K562 (cell line): ENCODE measurements at regions not wholly inside any gene's neighbourhood (a gene's known extent, or its start where the extent isn't known, plus 50 kb on each side); places are given as distances from the start of the nearest gene placed in this dataset.

ENCODE experiments used
- ATAC-seq: fragments of 200-7000 bp; cut with Tn5 transposase; 3 replicates; pipeline ENCODE4 v1.9.1; 2020; ENCODE audit warnings: moderate library complexity
- BruUV-seq: library from RNA; stranded (reverse); fragments of 400-500 nt; replicated peaks from 2 replicates; lab custom pipeline; 2021; lab: Mats Ljungman, UMichigan
- CTCF ChIA-PET: fragments of 300-600 bp; formaldehyde crosslinking; extraction: SDS; loops from one replicate; lab custom pipeline; 2021; ENCODE audit warnings: low intra/inter-chr PET ratio; lab: Yijun Ruan, JAX
- POLR2A ChIA-PET: fragments of 300-600, 350-650 bp; sonication (Branson Sonifier 250); formaldehyde crosslinking; extraction: SDS; loops from one replicate; lab custom pipeline; 2021; ENCODE audit warnings: antibody characterized with exemption, inconsistent platforms; lab: Yijun Ruan, JAX
- DNase-seq, 4 experiments: peaks; one replicate each; pipeline versions ENCODE4 v3.0.0 to v3.0.0-alpha.2; 2011 to 2018; ENCODE audit warnings: low spot score in 3 of 4, mixed read lengths in 3 of 4; ENCODE audit errors: extremely low read depth in 1 of 4
- FAIRE-seq: peaks from 2 replicates; lab custom pipeline; 2011; peaks lifted over from hg19 to GRCh38; lab: Jason Lieb, UNC
- H2AFZ ChIP-seq: 2 replicates; pipeline ENCODE4 v1.6.0; 2011; ENCODE audit warnings: low read depth, low read length, control low read depth, inconsistent platforms
- H3K27ac ChIP-seq: fragments of 200-600 bp; 3 replicates; pipeline ENCODE4 v1.8.0; 2011; ENCODE audit warnings: low read depth, mild to moderate bottlenecking, control low read depth, inconsistent platforms, low read length, moderate library complexity, mixed read lengths; ENCODE audit errors: extremely low read depth
- H3K27me3 ChIP-seq, 2 experiments: fragments of 300-600 bp in 1 of 2; 2 replicates in 1 of 2; 3 replicates in 1 of 2; pipeline versions ENCODE4 v1.6.0 to v1.8.0; 2011; ENCODE audit warnings: inconsistent platforms in 2 of 2, low read length in 2 of 2, mild to moderate bottlenecking in 1 of 2, mixed read lengths in 1 of 2, moderate library complexity in 1 of 2; ENCODE audit not compliant: control insufficient read depth in 2 of 2, insufficient read depth in 2 of 2
- H3K36me3 ChIP-seq: fragments of 300-600 bp; 3 replicates; pipeline ENCODE4 v1.8.0; 2011; ENCODE audit warnings: mild to moderate bottlenecking, low read length, inconsistent platforms; ENCODE audit not compliant: control insufficient read depth, insufficient read depth
- H3K4me1 ChIP-seq, 2 experiments: fragments of 200-600 bp in 1 of 2; replicated peaks in 1 of 2; 2 replicates in 1 of 2; 3 replicates in 1 of 2; pipeline versions ENCODE4 v1.5.1 to v1.8.0; 2011; ENCODE audit warnings: inconsistent platforms in 2 of 2, low read length in 2 of 2, mild to moderate bottlenecking in 1 of 2, mixed read lengths in 1 of 2, moderate library complexity in 1 of 2; ENCODE audit not compliant: control insufficient read depth in 2 of 2, insufficient read depth in 2 of 2
- H3K4me2 ChIP-seq: 2 replicates; pipeline ENCODE4 v1.6.1; 2011; ENCODE audit warnings: low read length, control low read depth, inconsistent platforms, mixed read lengths; ENCODE audit not compliant: insufficient read depth
- H3K4me3 ChIP-seq: fragments of 200-600 bp; sonication (generic), shearing (Covaris generic); 2 replicates; pipeline ENCODE4 v1.5.1; 2016; ENCODE audit warnings: control low read depth, inconsistent platforms
- H3K79me2 ChIP-seq: fragments of 200-600 bp; 3 replicates; pipeline ENCODE4 v1.8.0; 2011; ENCODE audit warnings: low read length, inconsistent platforms; ENCODE audit not compliant: control insufficient read depth, insufficient read depth
- H3K9ac ChIP-seq, 2 experiments: 2 replicates each; pipeline versions ENCODE4 v1.6.0 to v1.6.1; 2011; ENCODE audit warnings: low read depth in 2 of 2, low read length in 2 of 2, control low read depth in 1 of 2, inconsistent platforms in 1 of 2, mild to moderate bottlenecking in 1 of 2, mixed read lengths in 1 of 2; ENCODE audit not compliant: insufficient read depth in 1 of 2
- H3K9me1 ChIP-seq: one replicate; pipeline ENCODE4 v1.6.0; 2011; ENCODE audit warnings: inconsistent platforms, mild to moderate bottlenecking, low read length, moderate library complexity; ENCODE audit not compliant: control insufficient read depth, insufficient read depth
- H3K9me3 ChIP-seq: replicated peaks from 2 replicates; pipeline ENCODE4 v1.5.1; 2011; ENCODE audit warnings: low read depth, low read length, inconsistent platforms; ENCODE audit not compliant: control insufficient read depth, insufficient read depth
- H4K20me1 ChIP-seq: replicated peaks from 2 replicates; pipeline ENCODE4 v1.6.1; 2011; ENCODE audit warnings: low read length, inconsistent platforms, mixed read lengths; ENCODE audit not compliant: control insufficient read depth, insufficient read depth
- CEBPB ChIP-seq: fragments of 450-650 bp; IDR thresholded peaks from 2 replicates; pipeline ENCODE4 v1.6.1; 2016; ENCODE audit warnings: missing genetic modification characterization, missing compliant biosample characterization
- ETV6 ChIP-seq, 3 experiments: fragments of 150-350 bp in 1 of 3; sonication (generic) in 1 of 3; formaldehyde crosslinking in 1 of 3; IDR thresholded peaks; 2 replicates each; pipeline versions ENCODE4 v1.6.1 to v1.8.0; 2014 to 2022; ENCODE audit warnings: borderline replicate concordance in 2 of 3, low read depth in 2 of 3, antibody characterized with exemption in 1 of 3, low read length in 1 of 3, mild to moderate bottlenecking in 1 of 3, missing genetic modification reagents in 1 of 3
- HMGN3 ChIP-seq: IDR thresholded peaks from 2 replicates; pipeline ENCODE4 v1.6.1; 2011; ENCODE audit warnings: borderline replicate concordance, low read depth, mild to moderate bottlenecking, mixed read lengths, low read length; ENCODE audit not compliant: insufficient read length; ENCODE audit errors: extremely low read depth
- NFATC3 ChIP-seq: fragments of 450-650 bp; IDR thresholded peaks from 2 replicates; pipeline ENCODE4 v1.6.1; 2017; ENCODE audit warnings: mild to moderate bottlenecking
- NFXL1 ChIP-seq: fragments of 450-650 bp; formaldehyde crosslinking; IDR thresholded peaks from 2 replicates; pipeline ENCODE4 v1.4.0; 2021; ENCODE audit warnings: mild to moderate bottlenecking
- NR2C2 ChIP-seq, 2 experiments: fragments of 200-800 bp in 1 of 2; sonication (Bioruptor generic) in 1 of 2; sonication (generic) in 1 of 2; formaldehyde crosslinking in 1 of 2; IDR thresholded peaks; 2 replicates each; pipeline versions ENCODE4 v1.6.1 to v1.8.0; 2016 to 2022; ENCODE audit warnings: mild to moderate bottlenecking in 1 of 2, missing compliant biosample characterization in 1 of 2, missing genetic modification characterization in 1 of 2, missing genetic modification reagents in 1 of 2
- PHB ChIP-seq: fragments of 250-450 bp; sonication (Bioruptor Pico); IDR thresholded peaks from 2 replicates; pipeline ENCODE4 v1.5.0; 2021
- POLR2AphosphoS2 ChIP-seq: IDR thresholded peaks from 2 replicates; pipeline ENCODE4 v1.6.1; 2012; ENCODE audit warnings: low read length, improper control_type of control experiment
- SAFB ChIP-seq: fragments of 200-400 bp; formaldehyde crosslinking; IDR thresholded peaks from 2 replicates; pipeline ENCODE4 v1.6.1; 2017; ENCODE audit warnings: low read depth, low read length, borderline replicate concordance
- SOX6 ChIP-seq: fragments of 450-650 bp; IDR thresholded peaks from 2 replicates; pipeline ENCODE4 v1.6.1; 2014; ENCODE audit warnings: mild to moderate bottlenecking
- SUPT5H ChIP-seq: fragments of 450-650 bp; IDR thresholded peaks from 2 replicates; pipeline ENCODE4 v1.6.1; 2016
- ZNF3 ChIP-seq: fragments of 250-450 bp; sonication (Bioruptor Pico); IDR thresholded peaks from 2 replicates; pipeline ENCODE4 v1.5.0; 2021; ENCODE audit warnings: mild to moderate bottlenecking, moderate library complexity
- ZNF41 ChIP-seq: fragments of 250-450 bp; sonication (Bioruptor Pico); conservative IDR thresholded peaks from 2 replicates; pipeline ENCODE4 v1.4.0; 2020; ENCODE audit warnings: mild to moderate bottlenecking
- WGBS: fragments of 100-300 bp; shearing (Covaris generic); methylation state at CpG from one replicate; pipeline ENCODE4 v1.1.6; 2016; ENCODE audit warnings: low coverage, mixed read lengths; ENCODE audit not compliant: insufficient coverage; ENCODE audit errors: missing lambda C conversion rate; 5-methylcytosine and 5-hydroxymethylcytosine counted together
- in situ Hi-C: fragments of 300-500 bp; cut with MboI; formaldehyde crosslinking; loops from 4 replicates; pipeline ENCODE4 v1.15.0; 2018; ENCODE audit warnings: inconsistent platforms, mixed read lengths
- intact Hi-C: fragments of 100-400 bp; cut with micrococcal nuclease; formaldehyde crosslinking; loops from 2 replicates; pipeline ENCODE4 v1.14.2; 2022
- TF ChIP-seq, protein P1 (sequence below): fragments of 250-450 bp; sonication (Bioruptor Pico); IDR thresholded peaks from 2 replicates; pipeline ENCODE4 v1.5.0; 2021
- TF ChIP-seq, protein P2 (sequence below): fragments of 250-450 bp; sonication (Bioruptor Pico); IDR thresholded peaks from 2 replicates; pipeline ENCODE4 v1.4.0; 2020; ENCODE audit warnings: mild to moderate bottlenecking, moderate library complexity, borderline replicate concordance

GRCh38 chr14:97287956-97288355, 490.8 kb downstream of the VRK1 start:
- 0% methylated on average over 1 of the region's 1 CpG for WGBS
- intact Hi-C loops, result no loop called here
- POLR2A ChIA-PET, result no interaction called here
- BruUV-seq, result no TSS peak
- ATAC-seq, result no peak
- Histone ChIP-seq H3K27ac (no peak overlapping the region), H3K4me1 (no peaks in the 10 kb centered on the region), H3K27me3 (no peaks in the 10 kb centered on the region), H3K36me3 (no peaks in the 10 kb centered on the region), H4K20me1 (no peaks in the 10 kb centered on the region), H3K9me1 (no peaks in the 10 kb centered on the region), H3K9ac (no peak overlapping the region), H2AFZ (no peak overlapping the region), H3K79me2 (no peaks in the 10 kb centered on the region), H3K4me3 (no peak overlapping the region), H3K9me3 (no peaks in the 10 kb centered on the region)
- in situ Hi-C loops, result loop anchor here (25.0 kb wide), 1 partner anchor 701 kb away; no protein-coding TSS in a partner anchor
- no peak for FAIRE-seq
- CTCF ChIA-PET, result no interaction called here
- TF ChIP-seq ZNF3 (CRISPR knock-in tag) (no peak), ZNF41 (no peak), NFATC3 (no peak), SAFB (no peak), NFXL1 (CRISPR knock-in tag) (no peak), POLR2AphosphoS2 (no peak), HMGN3 (no peak), PHB (CRISPR knock-in tag) (no peak), CEBPB (tag) (no peak), ETV6 (IDR thresholded peaks at IDR 0.05; ENCODE audit: borderline replicate concordance in 1 of 2, low read depth in 2 of 2, low read length in 1 of 2) (no peak), ETV6 (CRISPR knock-in tag; IDR thresholded peaks at IDR 0.05; ENCODE audit: borderline replicate concordance) (no peak), SUPT5H (no peak), SOX6 (no peak), NR2C2 (CRISPR knock-in tag; IDR thresholded peaks at IDR 0.05) (no peak), NR2C2 (tag; IDR thresholded peaks at IDR 0.05) (no peak)
- TF ChIP-seq, protein P1, sequence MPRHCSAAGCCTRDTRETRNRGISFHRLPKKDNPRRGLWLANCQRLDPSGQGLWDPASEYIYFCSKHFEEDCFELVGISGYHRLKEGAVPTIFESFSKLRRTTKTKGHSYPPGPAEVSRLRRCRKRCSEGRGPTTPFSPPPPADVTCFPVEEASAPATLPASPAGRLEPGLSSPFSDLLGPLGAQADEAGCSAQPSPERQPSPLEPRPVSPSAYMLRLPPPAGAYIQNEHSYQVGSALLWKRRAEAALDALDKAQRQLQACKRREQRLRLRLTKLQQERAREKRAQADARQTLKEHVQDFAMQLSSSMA (CRISPR knock-in tag), result no peak
- TF ChIP-seq, protein P2, sequence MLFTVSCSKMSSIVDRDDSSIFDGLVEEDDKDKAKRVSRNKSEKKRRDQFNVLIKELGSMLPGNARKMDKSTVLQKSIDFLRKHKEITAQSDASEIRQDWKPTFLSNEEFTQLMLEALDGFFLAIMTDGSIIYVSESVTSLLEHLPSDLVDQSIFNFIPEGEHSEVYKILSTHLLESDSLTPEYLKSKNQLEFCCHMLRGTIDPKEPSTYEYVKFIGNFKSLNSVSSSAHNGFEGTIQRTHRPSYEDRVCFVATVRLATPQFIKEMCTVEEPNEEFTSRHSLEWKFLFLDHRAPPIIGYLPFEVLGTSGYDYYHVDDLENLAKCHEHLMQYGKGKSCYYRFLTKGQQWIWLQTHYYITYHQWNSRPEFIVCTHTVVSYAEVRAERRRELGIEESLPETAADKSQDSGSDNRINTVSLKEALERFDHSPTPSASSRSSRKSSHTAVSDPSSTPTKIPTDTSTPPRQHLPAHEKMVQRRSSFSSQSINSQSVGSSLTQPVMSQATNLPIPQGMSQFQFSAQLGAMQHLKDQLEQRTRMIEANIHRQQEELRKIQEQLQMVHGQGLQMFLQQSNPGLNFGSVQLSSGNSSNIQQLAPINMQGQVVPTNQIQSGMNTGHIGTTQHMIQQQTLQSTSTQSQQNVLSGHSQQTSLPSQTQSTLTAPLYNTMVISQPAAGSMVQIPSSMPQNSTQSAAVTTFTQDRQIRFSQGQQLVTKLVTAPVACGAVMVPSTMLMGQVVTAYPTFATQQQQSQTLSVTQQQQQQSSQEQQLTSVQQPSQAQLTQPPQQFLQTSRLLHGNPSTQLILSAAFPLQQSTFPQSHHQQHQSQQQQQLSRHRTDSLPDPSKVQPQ, result no peak
- TF ChIP-seq, all 486 proteins: peak for 0
- DNase-seq, result no peak
- H3K4me2 ChIP-seq, result no peak overlapping the region
